22Rv1 (cell line): ENCODE measurements at regions not wholly inside any gene's neighbourhood (a gene's known extent, or its start where the extent isn't known, plus 50 kb on each side); places are given as distances from the start of the nearest gene placed in this dataset.

Experiments used
- CTCF ChIP-seq: fragments of 450-650 bp; IDR thresholded peaks from 2 replicates; pipeline ENCODE4 v1.5.1; 2017; ENCODE audit warnings: mild to moderate bottlenecking
- ZFX ChIP-seq: fragments of 450-650 bp; IDR thresholded peaks from 2 replicates; pipeline ENCODE4 v1.6.1; 2017; ENCODE audit warnings: antibody characterized with exemption, borderline replicate concordance

GRCh38 chr11:103631841-103632240 is 404.6 kb upstream of the DDI1 start:
- no peak for TF ChIP-seq CTCF
- TF ChIP-seq ZFX: no peak
